Gastrocnemius medialis (tissue), 4 donors: ENCODE measurements at regions not wholly inside any gene's neighbourhood (a gene's known extent, or its start where the extent isn't known, plus 50 kb on each side); places are given as distances from the start of the nearest gene placed in this dataset.
"Not testable (repeated sequence)": the region's sequence is repeated elsewhere in the genome, so short reads cannot be mapped to it uniquely, and the experiment has no call there.

Source experiments
- ATAC-seq, 2 donors: fragments of 150-250 bp; one replicate each; pipeline ENCODE4 v1.9.1; 2016
- DNase-seq, 2 donors: peaks; one replicate each; pipeline ENCODE4 v3.0.0-alpha.2; 2019
- H3K27ac ChIP-seq, 4 donors: fragments of 200-600 bp; sonication (generic); 1 replicate in 1 of 4; 2 replicates in 3 of 4; pipeline ENCODE4 v1.5.1; 2016 to 2018; ENCODE audit warnings: mild to moderate bottlenecking in 2 of 4, moderate library complexity in 1 of 4
- H3K27me3 ChIP-seq, 3 donors: fragments of 200-600 bp; sonication (generic) in 2 of 3; 1 replicate in 1 of 3; 2 replicates in 2 of 3; pipeline versions ENCODE4 v1.5.1 to v1.6.0; 2016 to 2019; ENCODE audit warnings: mild to moderate bottlenecking in 1 of 3, moderate library complexity in 1 of 3
- H3K36me3 ChIP-seq, 2 donors: fragments of 200-600 bp; sonication (generic) in 1 of 2; one replicate each; pipeline ENCODE4 v1.5.1; 2017 to 2018
- H3K4me1 ChIP-seq, 2 donors: fragments of 200-600 bp; sonication (generic) in 1 of 2; one replicate each; pipeline ENCODE4 v1.5.1; 2016 to 2017; ENCODE audit warnings: mild to moderate bottlenecking in 2 of 2
- H3K4me3 ChIP-seq, 4 donors: fragments of 200-600 bp; sonication (generic) in 3 of 4; 1 replicate in 1 of 4; 2 replicates in 3 of 4; pipeline ENCODE4 v1.5.1; 2016 to 2019; ENCODE audit warnings: mild to moderate bottlenecking in 2 of 4
- H3K9me3 ChIP-seq, 3 donors: fragments of 200-600 bp; sonication (generic) in 2 of 3; 1 replicate in 1 of 3; 2 replicates in 2 of 3; pipeline ENCODE4 v1.5.1; 2016 to 2019
- POLR2A ChIP-seq, 2 donors: fragments of 450-650 bp; IDR thresholded peaks; one replicate each; pipeline ENCODE4 v1.6.1; 2017; ENCODE audit warnings: antibody characterized with exemption in 2 of 2, mild to moderate bottlenecking in 2 of 2, moderate library complexity in 2 of 2
- in situ Hi-C, 4 donors: fragments of 200-750 bp; cut with MboI; loops; one replicate each; pipeline versions ENCODE4 v1.15.0 to v1.8.0; 2017; ENCODE audit warnings: low sequenced_read_pairs in 4 of 4
- intact Hi-C: fragments of 100-400 bp; cut with DNase I; formaldehyde crosslinking; loops from one replicate; pipeline ENCODE4 v1.15.1; 2023; ENCODE audit warnings: low total_unique reads
- TF ChIP-seq, protein P1 (sequence below), 5 experiments: fragments of 450-650 bp in 3 of 5; fragments of 200-600 bp in 2 of 5; sonication (generic) in 2 of 5; IDR thresholded peaks in 4 of 5; conservative IDR thresholded peaks in 1 of 5; 1 replicate in 4 of 5; 2 replicates in 1 of 5; pipeline ENCODE4 v1.5.1; 2016 to 2019; ENCODE audit warnings: antibody characterized with exemption in 5 of 5, mild to moderate bottlenecking in 3 of 5, moderate library complexity in 3 of 5

DNA sequence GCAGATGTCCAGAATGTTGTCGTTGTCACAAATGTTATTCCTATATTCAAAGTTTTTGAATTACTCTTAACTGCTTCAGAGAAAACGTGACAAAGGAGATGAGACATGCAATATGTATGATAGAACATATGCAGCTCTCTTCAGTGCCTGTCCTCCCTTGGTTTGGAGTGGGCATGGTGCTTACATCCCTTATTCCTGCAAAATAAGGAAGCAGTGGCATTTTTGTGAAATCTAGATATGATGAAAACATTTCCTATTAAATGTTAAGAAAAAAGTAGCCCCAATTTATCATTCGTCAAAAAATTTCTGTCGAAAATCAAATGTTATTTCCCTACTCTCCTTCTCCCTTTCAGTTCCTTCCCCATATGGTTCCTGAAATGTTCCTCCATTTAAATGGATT, 457.5 kb upstream of the FANCL start:
- intact Hi-C loops (no loop called here), in situ Hi-C loops (no loop called here)
- Histone ChIP-seq H3K4me1 (no peaks in the 10 kb centered on the region), H3K36me3 (no peaks in the 10 kb centered on the region), H3K27me3 (no peaks in the 10 kb centered on the region), H3K4me3 (no peak overlapping the region), H3K27ac (no peak overlapping the region), H3K9me3 (no peaks in the 10 kb centered on the region)
- no peak for DNase-seq
- no peak for ATAC-seq
- TF ChIP-seq, protein P1, sequence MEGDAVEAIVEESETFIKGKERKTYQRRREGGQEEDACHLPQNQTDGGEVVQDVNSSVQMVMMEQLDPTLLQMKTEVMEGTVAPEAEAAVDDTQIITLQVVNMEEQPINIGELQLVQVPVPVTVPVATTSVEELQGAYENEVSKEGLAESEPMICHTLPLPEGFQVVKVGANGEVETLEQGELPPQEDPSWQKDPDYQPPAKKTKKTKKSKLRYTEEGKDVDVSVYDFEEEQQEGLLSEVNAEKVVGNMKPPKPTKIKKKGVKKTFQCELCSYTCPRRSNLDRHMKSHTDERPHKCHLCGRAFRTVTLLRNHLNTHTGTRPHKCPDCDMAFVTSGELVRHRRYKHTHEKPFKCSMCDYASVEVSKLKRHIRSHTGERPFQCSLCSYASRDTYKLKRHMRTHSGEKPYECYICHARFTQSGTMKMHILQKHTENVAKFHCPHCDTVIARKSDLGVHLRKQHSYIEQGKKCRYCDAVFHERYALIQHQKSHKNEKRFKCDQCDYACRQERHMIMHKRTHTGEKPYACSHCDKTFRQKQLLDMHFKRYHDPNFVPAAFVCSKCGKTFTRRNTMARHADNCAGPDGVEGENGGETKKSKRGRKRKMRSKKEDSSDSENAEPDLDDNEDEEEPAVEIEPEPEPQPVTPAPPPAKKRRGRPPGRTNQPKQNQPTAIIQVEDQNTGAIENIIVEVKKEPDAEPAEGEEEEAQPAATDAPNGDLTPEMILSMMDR (IDR thresholded peaks at IDR 0.05 in 4 of 5, conservative IDR thresholded peaks at IDR 0.05 in 1 of 5), result no peak
- no peak for TF ChIP-seq POLR2A (IDR thresholded peaks at IDR 0.05)

DNA sequence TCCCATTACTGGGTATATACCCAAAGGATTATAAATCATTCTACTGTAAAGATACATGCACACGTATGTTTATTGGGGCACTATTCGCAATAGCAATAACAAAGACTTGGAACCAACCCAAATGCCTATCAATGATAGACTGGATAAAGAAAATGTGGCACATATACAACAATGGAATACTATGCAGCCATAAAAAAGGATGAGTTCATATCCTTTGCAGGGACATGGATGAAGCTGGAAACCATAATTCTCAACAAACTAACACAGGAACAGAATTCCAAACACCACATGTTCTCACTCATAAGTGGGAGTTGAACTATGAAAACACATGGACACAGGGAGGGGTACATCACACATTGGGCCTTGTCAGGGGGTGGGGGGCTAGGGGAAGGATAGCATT, 453.0 kb upstream of the FANCL start:
- H3K27me3 ChIP-seq, H3K27ac ChIP-seq, H3K4me1 ChIP-seq, H3K4me3 ChIP-seq, DNase-seq, intact Hi-C loops, in situ Hi-C loops, ATAC-seq, H3K9me3 ChIP-seq, H3K36me3 ChIP-seq: not testable (repeated sequence)

DNA sequence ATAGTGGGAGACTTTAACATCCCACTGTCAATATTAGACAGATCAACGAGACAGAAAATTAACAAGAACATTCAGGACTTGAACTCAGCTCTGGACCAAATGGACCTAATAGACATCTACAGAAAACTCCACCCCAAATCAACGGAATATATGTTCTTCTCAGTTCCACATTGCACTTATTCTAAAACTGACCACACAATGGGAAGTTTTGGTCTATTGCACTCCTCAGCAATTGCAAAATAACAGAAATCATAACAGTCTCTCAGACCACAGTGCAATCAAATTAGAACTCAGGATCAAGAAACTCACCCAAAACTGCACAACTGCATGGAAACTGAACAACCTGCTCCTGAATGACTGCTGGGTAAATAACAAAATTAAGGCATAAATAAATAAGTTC, 449.9 kb upstream of the FANCL start:
- H3K4me1 ChIP-seq, H3K4me3 ChIP-seq, H3K36me3 ChIP-seq, DNase-seq, in situ Hi-C loops, ATAC-seq, H3K9me3 ChIP-seq, H3K27ac ChIP-seq, H3K27me3 ChIP-seq, intact Hi-C loops: not testable (repeated sequence)

DNA sequence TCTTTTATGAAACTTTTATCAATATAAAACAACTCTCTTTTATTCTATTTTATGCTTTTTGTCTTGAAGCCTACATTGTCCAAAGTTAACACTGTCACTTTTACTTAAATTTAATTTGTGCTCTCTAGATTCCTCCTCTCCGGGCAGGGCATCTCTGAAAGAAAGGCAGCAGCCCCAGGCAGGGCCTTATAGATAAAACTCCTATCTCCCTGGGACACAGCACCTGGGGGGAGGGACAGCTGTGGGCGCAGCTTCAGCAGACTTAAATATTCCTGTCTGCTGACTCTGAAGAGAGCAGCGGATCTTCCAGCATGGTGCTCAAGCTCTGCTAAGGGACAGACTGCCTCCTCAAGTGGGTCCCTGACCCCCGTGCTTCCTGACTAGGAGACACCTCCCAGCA, 447.7 kb upstream of the FANCL start:
- Histone ChIP-seq H3K36me3 (no peaks in the 10 kb centered on the region), H3K27ac (no peak overlapping the region), H3K27me3 (no peaks in the 10 kb centered on the region), H3K4me1 (no peaks in the 10 kb centered on the region), H3K4me3 (no peak overlapping the region), H3K9me3 (no peaks in the 10 kb centered on the region)
- no peak for TF ChIP-seq POLR2A (IDR thresholded peaks at IDR 0.05)
- TF ChIP-seq, protein P1 (IDR thresholded peaks at IDR 0.05 in 4 of 5, conservative IDR thresholded peaks at IDR 0.05 in 1 of 5), result no peak
- DNase-seq, result no peak
- intact Hi-C loops, result no loop called here
- ATAC-seq, result no peak
- in situ Hi-C loops, result no loop called here

DNA sequence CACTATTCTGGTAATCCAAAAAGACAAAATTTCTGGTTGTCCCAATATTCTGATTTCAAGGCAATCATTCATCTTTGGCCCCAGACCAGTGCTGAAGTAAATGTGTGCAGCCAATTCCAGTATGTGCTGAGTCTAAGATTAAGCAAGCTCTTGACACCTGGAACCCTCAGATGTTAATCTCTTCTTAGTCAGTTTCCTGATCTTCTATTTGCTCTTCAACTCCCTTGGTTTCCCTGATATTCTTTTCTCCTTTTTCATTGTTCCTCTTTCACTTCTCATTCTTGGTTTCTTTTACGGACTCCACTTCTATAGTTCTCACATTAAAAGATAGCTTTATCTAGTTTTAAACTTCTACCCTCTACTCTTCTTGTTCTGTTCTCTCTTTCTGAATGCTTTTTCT, 445.7 kb upstream of the FANCL start:
- Histone ChIP-seq H3K27me3 (no peaks in the 10 kb centered on the region), H3K9me3 (no peaks in the 10 kb centered on the region), H3K4me1 (no peaks in the 10 kb centered on the region), H3K36me3 (no peaks in the 10 kb centered on the region), H3K27ac (no peak overlapping the region), H3K4me3 (no peak overlapping the region)
- intact Hi-C loops (no loop called here), in situ Hi-C loops (no loop called here)
- no peak for DNase-seq
- no peak for ATAC-seq
- TF ChIP-seq, protein P1 (IDR thresholded peaks at IDR 0.05 in 4 of 5, conservative IDR thresholded peaks at IDR 0.05 in 1 of 5), result no peak
- no peak for TF ChIP-seq POLR2A (IDR thresholded peaks at IDR 0.05)

GRCh38 chr2:58680755-58681310, 439.7 kb upstream of the FANCL start:
- no peaks in the 10 kb centered on the region for H3K36me3 ChIP-seq
- ATAC-seq (no peak), DNase-seq (no peak)
- H3K4me3 ChIP-seq, result no peak overlapping the region
- in situ Hi-C loops (no loop called here), intact Hi-C loops (no loop called here)
- H3K27me3 ChIP-seq, result no peaks in the 10 kb centered on the region
- no peak overlapping the region for H3K27ac ChIP-seq
- TF ChIP-seq, protein P1 (IDR thresholded peaks at IDR 0.05 in 4 of 5, conservative IDR thresholded peaks at IDR 0.05 in 1 of 5), result no peak
- no peak for TF ChIP-seq POLR2A (IDR thresholded peaks at IDR 0.05)
- H3K9me3 ChIP-seq, result no peaks in the 10 kb centered on the region
- no peaks in the 10 kb centered on the region for H3K4me1 ChIP-seq
